ENCODE measurements at regions not wholly inside any gene's neighbourhood (a gene's known extent, or its start where the extent isn't known, plus 50 kb on each side); places are given as distances from the start of the nearest gene placed in this dataset.

DNA sequence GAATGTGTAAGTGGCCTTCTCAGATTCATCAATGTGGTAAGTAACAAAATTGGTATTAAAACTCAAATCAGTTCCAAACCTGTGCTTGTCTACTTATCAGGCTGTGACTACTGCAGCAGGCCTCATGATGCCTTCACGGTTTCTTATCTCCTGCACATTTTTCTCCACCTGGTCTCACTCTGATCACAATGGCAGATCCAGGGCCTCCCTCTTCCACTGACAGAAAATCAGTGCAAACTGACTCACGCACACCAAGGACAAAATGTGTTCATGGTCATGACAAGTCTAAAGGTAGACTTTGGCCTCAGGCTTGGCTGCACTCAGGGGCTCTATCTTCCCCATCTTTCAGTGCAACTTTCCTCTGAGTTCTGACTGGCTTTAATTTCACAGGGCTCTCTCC is 56.7 kb upstream of the ATP1A1 start:
- no peaks in the 10 kb centered on the region for H3K79me2 ChIP-seq (ENCODE audit: control insufficient read depth, insufficient read depth, low read length)
- no peak overlapping the region for H3K4me2 ChIP-seq (ENCODE audit: control insufficient read depth, extremely low read depth, insufficient read depth, low read depth, low read length)
- H3K9ac ChIP-seq (ENCODE audit: control insufficient read depth, extremely low read depth, insufficient read depth, low read length) = no peak overlapping the region
- H3K9me1 ChIP-seq (ENCODE audit: control insufficient read depth, extremely low read depth, insufficient read depth, low read length) = no peaks in the 10 kb centered on the region
- dilution Hi-C loops (cut with MboI; ENCODE audit: extremely low pct_ligation_motif_present, low sequenced_read_pairs) = no loop called here
- TF ChIP-seq EZH2 (IDR thresholded peaks at IDR 0.05; ENCODE audit: low read length) = no peak
- TF ChIP-seq, protein P1, sequence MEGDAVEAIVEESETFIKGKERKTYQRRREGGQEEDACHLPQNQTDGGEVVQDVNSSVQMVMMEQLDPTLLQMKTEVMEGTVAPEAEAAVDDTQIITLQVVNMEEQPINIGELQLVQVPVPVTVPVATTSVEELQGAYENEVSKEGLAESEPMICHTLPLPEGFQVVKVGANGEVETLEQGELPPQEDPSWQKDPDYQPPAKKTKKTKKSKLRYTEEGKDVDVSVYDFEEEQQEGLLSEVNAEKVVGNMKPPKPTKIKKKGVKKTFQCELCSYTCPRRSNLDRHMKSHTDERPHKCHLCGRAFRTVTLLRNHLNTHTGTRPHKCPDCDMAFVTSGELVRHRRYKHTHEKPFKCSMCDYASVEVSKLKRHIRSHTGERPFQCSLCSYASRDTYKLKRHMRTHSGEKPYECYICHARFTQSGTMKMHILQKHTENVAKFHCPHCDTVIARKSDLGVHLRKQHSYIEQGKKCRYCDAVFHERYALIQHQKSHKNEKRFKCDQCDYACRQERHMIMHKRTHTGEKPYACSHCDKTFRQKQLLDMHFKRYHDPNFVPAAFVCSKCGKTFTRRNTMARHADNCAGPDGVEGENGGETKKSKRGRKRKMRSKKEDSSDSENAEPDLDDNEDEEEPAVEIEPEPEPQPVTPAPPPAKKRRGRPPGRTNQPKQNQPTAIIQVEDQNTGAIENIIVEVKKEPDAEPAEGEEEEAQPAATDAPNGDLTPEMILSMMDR (optimal IDR thresholded peaks at IDR 0.05 in 1 of 3, IDR thresholded peaks at IDR 0.05 in 1 of 3, conservative IDR thresholded peaks at IDR 0.05 in 1 of 3; ENCODE audit: extremely low read depth in 1 of 3, insufficient read depth in 2 of 3, low read length in 3 of 3) = no peak
- no peak overlapping the region for H3K27ac ChIP-seq (ENCODE audit: control insufficient read depth, insufficient read depth, low read length)
- no peak overlapping the region for H2AFZ ChIP-seq (ENCODE audit: control insufficient read depth, low read length)
- H3K4me3 ChIP-seq (ENCODE audit: control insufficient read depth in 2 of 3, extremely low read depth in 1 of 3, insufficient read depth in 2 of 3, low read depth in 1 of 3, low read length in 3 of 3) = no peak overlapping the region
- H3K27me3 ChIP-seq (ENCODE audit: control insufficient read depth, extremely low read depth, insufficient read depth, low read length) = no peaks in the 10 kb centered on the region
- no peaks in the 10 kb centered on the region for H3K36me3 ChIP-seq (ENCODE audit: control insufficient read depth in 2 of 2, extremely low read depth in 1 of 2, insufficient read depth in 2 of 2, low read length in 2 of 2)
- FAIRE-seq = no peak
- H3K4me1 ChIP-seq (ENCODE audit: control insufficient read depth, extremely low read depth, insufficient read depth, low read length) = peaks cover 12% of the 10 kb centered on the region
- no peak for DNase-seq (ENCODE audit: low read depth, low spot score)
- H4K20me1 ChIP-seq (ENCODE audit: control insufficient read depth, extremely low read depth, insufficient read depth, low read length) = no peaks in the 10 kb centered on the region
- no peaks in the 10 kb centered on the region for H3K9me3 ChIP-seq (ENCODE audit: control insufficient read depth, low read depth, low read length)

- Histone ChIP-seq H3K27me3 (ENCODE audit: control insufficient read depth, extremely low read depth, insufficient read depth, low read length) (no peaks in the 10 kb centered on the region), H3K9ac (ENCODE audit: control insufficient read depth, extremely low read depth, insufficient read depth, low read length) (no peak overlapping the region), H3K27ac (ENCODE audit: control insufficient read depth, insufficient read depth, low read length) (no peak overlapping the region), H3K9me3 (ENCODE audit: control insufficient read depth, low read depth, low read length) (no peaks in the 10 kb centered on the region), H3K4me3 (ENCODE audit: control insufficient read depth in 2 of 3, extremely low read depth in 1 of 3, insufficient read depth in 2 of 3, low read depth in 1 of 3, low read length in 3 of 3) (no peak overlapping the region), H4K20me1 (ENCODE audit: control insufficient read depth, extremely low read depth, insufficient read depth, low read length) (no peaks in the 10 kb centered on the region), H3K79me2 (ENCODE audit: control insufficient read depth, insufficient read depth, low read length) (no peaks in the 10 kb centered on the region), H3K9me1 (ENCODE audit: control insufficient read depth, extremely low read depth, insufficient read depth, low read length) (no peaks in the 10 kb centered on the region), H3K4me1 (ENCODE audit: control insufficient read depth, extremely low read depth, insufficient read depth, low read length) (no peaks in the 10 kb centered on the region), H3K4me2 (ENCODE audit: control insufficient read depth, extremely low read depth, insufficient read depth, low read depth, low read length) (no peak overlapping the region), H3K36me3 (ENCODE audit: control insufficient read depth in 2 of 2, extremely low read depth in 1 of 2, insufficient read depth in 2 of 2, low read length in 2 of 2) (no peaks in the 10 kb centered on the region), H2AFZ (ENCODE audit: control insufficient read depth, low read length) (no peak overlapping the region)
- TF ChIP-seq EZH2 (IDR thresholded peaks at IDR 0.05; ENCODE audit: low read length) = no peak
- TF ChIP-seq, protein P1 (optimal IDR thresholded peaks at IDR 0.05 in 1 of 3, IDR thresholded peaks at IDR 0.05 in 1 of 3, conservative IDR thresholded peaks at IDR 0.05 in 1 of 3; ENCODE audit: extremely low read depth in 1 of 3, insufficient read depth in 2 of 3, low read length in 3 of 3) = no peak
- FAIRE-seq = no peak
- dilution Hi-C loops (cut with MboI; ENCODE audit: extremely low pct_ligation_motif_present, low sequenced_read_pairs) = no loop called here
- DNase-seq (ENCODE audit: low read depth, low spot score) = no peak
These were observed 54.1 kb upstream of the ATP1A1 start for GRCh38 chr1:116318897-116319296.
